ENCODE measurements at regions not wholly inside any gene's neighbourhood (a gene's known extent, or its start where the extent isn't known, plus 50 kb on each side); places are given as distances from the start of the nearest gene placed in this dataset.

GRCh38 chr5:89535411-89535810 lies 652.4 kb upstream of the MEF2C start:
- TF ChIP-seq CTCF (IDR thresholded peaks at IDR 0.05) (no peak), POLR2A (IDR thresholded peaks at IDR 0.05) (no peak), POLR2AphosphoS5 (IDR thresholded peaks at IDR 0.05) (no peak)

Data from stomach (tissue), 4 donors.